Mesothelial cell of epicardium (in vitro differentiated cells): ENCODE measurements at regions not wholly inside any gene's neighbourhood (a gene's known extent, or its start where the extent isn't known, plus 50 kb on each side); places are given as distances from the start of the nearest gene placed in this dataset.

Source experiments
- DNase-seq, 2 experiments: peaks; one replicate each; pipeline ENCODE4 v3.0.0; 2021; ENCODE audit warnings: low spot score in 2 of 2; ENCODE audit not compliant: unreplicated experiment in 2 of 2
- H3K27ac Mint-ChIP-seq: 2 replicates; pipeline ENCODE4 v1.8.0; 2021; ENCODE audit warnings: mixed read lengths
- H3K27me3 Mint-ChIP-seq: 2 replicates; pipeline ENCODE4 v1.8.0; 2021; ENCODE audit warnings: low read depth, mixed read lengths
- H3K36me3 Mint-ChIP-seq: 2 replicates; pipeline ENCODE4 v1.8.0; 2021; ENCODE audit warnings: mixed read lengths
- H3K4me1 Mint-ChIP-seq: 2 replicates; pipeline ENCODE4 v1.8.0; 2021; ENCODE audit warnings: mixed read lengths
- H3K4me3 Mint-ChIP-seq: 2 replicates; pipeline ENCODE4 v1.8.0; 2021; ENCODE audit warnings: mild to moderate bottlenecking, moderate library complexity, mixed read lengths
- H3K9me3 Mint-ChIP-seq: 2 replicates; pipeline ENCODE4 v1.8.0; 2021; ENCODE audit warnings: mixed read lengths
- TF ChIP-seq, protein P1 (sequence below): fragments of 200-600 bp; sonication (generic); IDR thresholded peaks from one replicate; pipeline ENCODE4 v1.5.0; 2021; ENCODE audit warnings: antibody characterized with exemption; ENCODE audit not compliant: unreplicated experiment

- TF ChIP-seq, protein P1, sequence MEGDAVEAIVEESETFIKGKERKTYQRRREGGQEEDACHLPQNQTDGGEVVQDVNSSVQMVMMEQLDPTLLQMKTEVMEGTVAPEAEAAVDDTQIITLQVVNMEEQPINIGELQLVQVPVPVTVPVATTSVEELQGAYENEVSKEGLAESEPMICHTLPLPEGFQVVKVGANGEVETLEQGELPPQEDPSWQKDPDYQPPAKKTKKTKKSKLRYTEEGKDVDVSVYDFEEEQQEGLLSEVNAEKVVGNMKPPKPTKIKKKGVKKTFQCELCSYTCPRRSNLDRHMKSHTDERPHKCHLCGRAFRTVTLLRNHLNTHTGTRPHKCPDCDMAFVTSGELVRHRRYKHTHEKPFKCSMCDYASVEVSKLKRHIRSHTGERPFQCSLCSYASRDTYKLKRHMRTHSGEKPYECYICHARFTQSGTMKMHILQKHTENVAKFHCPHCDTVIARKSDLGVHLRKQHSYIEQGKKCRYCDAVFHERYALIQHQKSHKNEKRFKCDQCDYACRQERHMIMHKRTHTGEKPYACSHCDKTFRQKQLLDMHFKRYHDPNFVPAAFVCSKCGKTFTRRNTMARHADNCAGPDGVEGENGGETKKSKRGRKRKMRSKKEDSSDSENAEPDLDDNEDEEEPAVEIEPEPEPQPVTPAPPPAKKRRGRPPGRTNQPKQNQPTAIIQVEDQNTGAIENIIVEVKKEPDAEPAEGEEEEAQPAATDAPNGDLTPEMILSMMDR: no peak
- H3K27ac Mint-ChIP-seq: peak overlapping the region; percentile 97
- no peak overlapping the region for H3K4me3 Mint-ChIP-seq
- H3K4me1 Mint-ChIP-seq: peaks cover 61% of the 10 kb centered on the region
- no peaks in the 10 kb centered on the region for H3K27me3 Mint-ChIP-seq
- H3K9me3 Mint-ChIP-seq: no peaks in the 10 kb centered on the region
- DNase-seq: no peak
- no peaks in the 10 kb centered on the region for H3K36me3 Mint-ChIP-seq
Observed at GRCh38 chr1:112797224-112797623, 82.1 kb upstream of the PPM1J start.

DNA sequence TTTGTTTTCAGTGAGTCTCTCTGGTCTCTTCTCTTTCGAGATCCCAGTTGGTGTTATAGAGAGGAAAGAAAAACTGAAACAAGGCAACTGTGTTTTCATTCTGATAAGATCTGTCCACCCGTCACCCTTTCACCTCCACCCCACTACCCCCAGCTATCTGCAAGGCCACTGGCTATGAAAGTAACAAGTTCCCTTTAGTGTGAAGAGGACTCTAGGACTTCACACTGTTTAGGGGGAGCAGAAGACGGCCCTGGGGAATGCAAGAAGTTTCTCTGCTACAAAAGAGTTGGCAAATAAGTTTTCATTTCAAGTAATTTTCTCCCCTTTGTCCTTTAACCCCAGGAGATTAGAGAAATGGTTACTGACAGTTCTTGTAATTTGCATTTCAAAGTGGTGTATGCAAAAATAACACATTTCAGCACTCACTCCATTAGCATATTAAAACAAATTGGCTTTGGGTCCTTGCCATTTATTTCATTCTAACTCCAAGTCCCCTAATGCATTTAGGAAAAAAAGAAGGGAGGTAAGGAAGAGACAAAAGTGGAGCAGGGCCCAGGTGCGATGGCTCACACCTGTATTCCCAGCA lies 79.6 kb upstream of the PPM1J start:
- Mint-ChIP-seq H3K27ac (peak overlapping the region; percentile 89), H3K9me3 (no peaks in the 10 kb centered on the region), H3K27me3 (no peaks in the 10 kb centered on the region), H3K4me1 (peaks cover 78% of the 10 kb centered on the region), H3K36me3 (no peaks in the 10 kb centered on the region), H3K4me3 (no peak overlapping the region)
- TF ChIP-seq, protein P1: no peak
- DNase-seq: no peak

DNA sequence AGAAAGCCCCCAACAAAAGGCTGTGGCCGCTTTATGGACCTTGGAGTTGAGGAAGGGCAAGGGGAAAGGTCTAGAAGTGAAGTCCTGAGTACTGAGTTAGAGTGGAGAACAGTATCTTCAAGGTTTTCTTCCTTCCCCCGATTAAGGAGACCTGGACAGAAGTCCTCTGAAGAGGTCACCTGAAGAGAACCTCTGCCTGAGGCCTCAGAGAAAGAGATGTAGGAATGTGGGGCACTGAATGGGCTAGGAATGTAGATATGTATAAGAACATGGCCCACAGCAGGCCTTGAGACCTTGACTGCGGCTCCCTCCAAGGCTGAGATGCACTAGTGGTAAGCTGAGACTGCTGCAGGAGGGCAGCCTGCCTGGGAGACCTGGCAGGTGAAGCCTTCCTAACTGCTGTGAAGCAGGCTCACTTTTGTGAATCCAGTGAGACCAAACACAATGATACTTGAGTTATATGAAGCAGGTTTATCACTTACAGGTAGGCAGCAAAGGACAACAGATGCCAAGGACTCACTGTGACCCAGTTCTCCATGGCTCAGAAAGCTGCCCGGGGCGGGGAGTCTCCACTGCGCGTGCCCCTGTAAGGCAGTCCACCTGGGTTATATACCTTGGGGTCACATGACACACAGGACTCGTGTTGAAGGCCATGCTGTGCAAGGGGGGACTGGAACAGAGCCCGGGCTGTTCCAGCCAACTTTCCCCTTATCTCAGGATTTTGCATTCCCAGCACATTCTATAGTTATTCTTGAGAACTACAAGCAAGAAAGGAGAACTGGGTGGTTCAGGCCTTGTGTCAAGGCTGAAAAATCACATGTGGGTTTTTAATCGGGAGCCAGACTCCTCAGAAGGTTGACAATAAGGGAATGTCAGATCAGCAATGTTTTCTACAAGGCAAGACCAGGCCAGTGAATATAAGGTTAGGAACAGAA lies 78.8 kb upstream of the PPM1J start:
- no peak for DNase-seq

DNA sequence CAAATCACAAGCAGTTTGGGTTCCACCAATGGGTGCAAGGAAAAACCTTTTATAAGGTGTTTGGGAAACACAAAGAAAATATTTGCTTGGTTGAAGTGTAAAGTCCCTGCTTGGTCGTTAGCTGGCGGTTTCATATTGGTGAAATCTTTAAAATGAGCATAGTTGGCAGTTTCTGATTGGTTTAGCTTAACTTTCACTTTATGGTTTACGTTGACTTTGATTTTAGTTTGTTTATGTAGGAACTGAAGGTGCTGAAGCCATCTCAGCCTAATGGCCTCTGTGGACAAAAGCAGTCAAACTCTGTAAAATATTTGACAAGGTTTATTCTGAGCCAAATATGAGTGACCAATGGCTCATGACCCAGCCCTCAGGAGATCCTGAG lies 76.6 kb upstream of the PPM1J start:
- Mint-ChIP-seq H3K9me3 (no peaks in the 10 kb centered on the region), H3K27ac (peak overlapping the region; percentile 58), H3K4me3 (no peak overlapping the region), H3K27me3 (no peaks in the 10 kb centered on the region), H3K36me3 (no peaks in the 10 kb centered on the region), H3K4me1 (peaks cover 60% of the 10 kb centered on the region)
- TF ChIP-seq, protein P1: no peak
- DNase-seq: no peak

More for the DNA sequence above, 78.8 kb upstream of the PPM1J start:
- no peaks in the 10 kb centered on the region for H3K27me3 Mint-ChIP-seq
- TF ChIP-seq, protein P1: no peak
- peak overlapping the region; percentile 89 for H3K27ac Mint-ChIP-seq
- H3K4me1 Mint-ChIP-seq: peaks cover 74% of the 10 kb centered on the region
- no peak overlapping the region for H3K4me3 Mint-ChIP-seq
- no peaks in the 10 kb centered on the region for H3K9me3 Mint-ChIP-seq
- H3K36me3 Mint-ChIP-seq: no peaks in the 10 kb centered on the region

DNA sequence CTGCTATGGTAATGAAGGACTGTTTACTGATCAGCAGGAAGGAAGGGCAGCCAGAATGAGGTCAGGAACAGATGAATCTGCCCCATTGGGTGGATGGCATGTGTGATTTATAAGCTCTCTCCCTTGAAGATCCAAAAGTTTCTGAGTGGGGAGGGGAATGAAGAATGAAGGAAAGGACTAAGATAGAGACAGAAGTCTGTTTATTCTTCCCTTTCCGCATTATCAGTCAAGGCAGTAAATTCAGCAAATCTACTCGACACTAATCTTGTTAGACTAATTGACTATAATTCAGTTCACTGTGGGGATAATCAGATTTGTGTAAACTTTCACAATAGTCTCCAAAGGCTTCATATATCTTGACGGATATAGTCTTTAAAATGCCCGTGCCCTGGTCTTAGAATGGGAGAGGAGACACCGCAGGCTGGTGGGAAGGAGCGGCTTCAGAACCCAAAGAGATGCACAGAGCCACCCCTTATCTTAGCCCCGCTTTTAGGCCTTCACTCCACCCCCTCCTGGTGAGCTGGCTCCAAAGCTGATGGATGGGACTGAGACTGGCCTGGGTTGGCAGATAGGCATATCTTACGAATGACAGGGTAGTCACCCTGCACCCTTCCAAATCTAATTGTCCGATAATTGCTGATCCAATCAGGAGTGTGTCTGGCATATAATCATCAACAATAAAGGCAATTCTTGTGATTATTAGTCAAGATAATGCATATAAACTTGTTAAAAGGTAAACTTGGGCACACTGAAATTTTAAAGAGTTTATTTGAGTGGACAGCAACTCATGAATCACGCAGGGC lies 76.0 kb upstream of the PPM1J start:
- TF ChIP-seq, protein P1: no peak
- Mint-ChIP-seq H3K9me3 (no peaks in the 10 kb centered on the region), H3K4me3 (no peak overlapping the region), H3K4me1 (peaks cover 56% of the 10 kb centered on the region), H3K27me3 (no peaks in the 10 kb centered on the region), H3K27ac (peak overlapping the region; percentile 86), H3K36me3 (no peaks in the 10 kb centered on the region)
- DNase-seq: no peak
